GM21737 (cell line): ENCODE measurements at regions not wholly inside any gene's neighbourhood (a gene's known extent, or its start where the extent isn't known, plus 50 kb on each side); places are given as distances from the start of the nearest gene placed in this dataset.

Experiments used
- ATAC-seq: cut with Tn5 transposase; IDR thresholded peaks from one replicate; pipeline ENCODE4 v1.9.1; 2021; ENCODE audit warnings: mild to moderate bottlenecking, moderate library complexity; ENCODE audit not compliant: unreplicated experiment

DNA sequence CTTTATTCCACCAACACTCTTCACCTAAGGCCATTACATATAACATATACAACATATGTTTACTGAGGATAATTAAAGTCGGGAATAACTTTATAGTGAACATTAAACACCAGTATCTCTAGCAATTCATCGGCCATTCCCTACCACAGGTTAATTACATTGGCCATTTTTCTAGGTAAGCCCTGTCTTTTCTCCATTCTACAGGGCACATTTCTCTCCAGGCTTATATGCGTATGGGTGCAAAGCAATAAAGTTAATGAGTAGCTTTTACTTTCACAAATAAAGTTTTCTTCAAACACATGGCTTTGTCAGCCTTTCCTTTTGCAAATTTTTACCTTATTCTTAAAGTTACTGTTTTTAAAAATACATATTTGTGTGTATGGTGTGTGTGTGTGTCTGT, 111.9 kb upstream of the IQCM start:
- ATAC-seq, result no peak

DNA sequence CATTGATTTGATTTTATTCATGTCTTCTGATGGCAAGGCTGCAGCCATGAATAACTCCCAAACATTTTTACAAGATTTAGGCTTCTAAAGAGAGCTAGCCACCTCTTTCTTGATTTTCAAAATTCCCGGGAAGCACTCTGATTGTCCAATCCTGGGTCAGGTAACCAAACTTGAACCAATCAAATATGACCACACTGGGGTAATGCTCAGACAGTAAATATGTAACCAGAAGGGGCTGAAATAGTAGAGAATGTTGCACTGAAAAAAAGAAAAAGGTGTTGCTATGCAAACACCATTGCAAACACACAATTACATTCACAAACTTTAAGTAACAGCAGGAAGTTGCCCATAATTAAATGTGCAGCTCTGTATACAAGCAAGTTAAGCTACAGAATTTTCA, 112.9 kb upstream of the IQCM start:
- ATAC-seq, result no peak

DNA sequence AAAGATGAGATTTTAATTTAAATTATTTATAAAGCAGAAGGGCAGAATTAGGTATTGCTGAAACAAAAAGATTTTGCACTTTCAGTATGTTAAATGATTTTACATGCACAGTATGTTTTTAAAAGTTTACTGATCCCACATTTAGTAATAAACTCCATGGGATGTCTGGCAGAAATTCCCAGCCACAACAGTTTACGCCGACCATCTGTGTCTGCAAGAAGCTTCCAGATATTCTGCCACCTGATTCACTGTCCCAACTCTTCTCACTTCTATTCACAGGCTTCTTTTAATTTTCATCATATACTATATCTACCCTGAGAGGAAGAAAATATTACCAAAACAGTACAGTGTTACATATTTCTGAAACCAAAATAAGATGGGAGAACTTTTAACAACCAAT, 115.8 kb upstream of the IQCM start:
- ATAC-seq, result no peak

DNA sequence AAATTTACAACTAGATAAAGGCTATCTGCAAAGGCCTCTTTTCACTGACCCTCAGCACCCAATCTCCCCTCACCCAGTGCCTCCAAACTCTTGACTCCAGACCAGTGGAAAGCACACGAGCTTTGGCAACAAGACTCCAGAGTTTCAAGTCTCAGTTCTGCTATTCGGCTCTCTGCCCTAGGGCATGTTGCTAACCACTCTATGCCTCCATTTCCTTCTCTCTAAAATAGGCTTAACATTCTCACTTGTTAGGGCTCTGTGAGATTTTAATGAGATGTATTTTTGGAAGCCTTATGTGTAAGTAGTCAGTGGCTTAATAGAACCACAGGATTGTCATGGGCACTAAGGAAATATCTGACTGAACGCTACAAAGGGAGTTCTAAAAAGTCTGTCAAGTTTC, 116.5 kb upstream of the IQCM start:
- no peak for ATAC-seq

DNA sequence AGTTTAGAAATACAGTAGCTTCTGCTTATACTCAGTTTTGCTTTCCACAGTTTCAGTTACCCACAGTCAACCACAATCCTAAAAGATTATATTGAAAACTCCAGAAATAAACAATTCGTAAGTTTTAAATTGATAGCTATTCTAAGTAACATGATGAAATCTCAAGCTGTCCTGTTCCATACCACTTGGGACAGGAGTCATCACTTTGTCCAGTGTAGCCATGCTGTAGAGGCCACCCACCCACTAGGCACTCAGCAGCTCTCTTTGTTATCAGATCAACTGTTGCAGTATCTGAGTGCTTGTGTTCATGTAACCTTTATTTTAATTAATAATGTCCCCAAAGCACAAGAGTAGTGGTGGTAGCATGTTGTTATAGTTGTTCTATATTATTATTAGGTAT, 117.5 kb upstream of the IQCM start:
- ATAC-seq, result no peak

DNA sequence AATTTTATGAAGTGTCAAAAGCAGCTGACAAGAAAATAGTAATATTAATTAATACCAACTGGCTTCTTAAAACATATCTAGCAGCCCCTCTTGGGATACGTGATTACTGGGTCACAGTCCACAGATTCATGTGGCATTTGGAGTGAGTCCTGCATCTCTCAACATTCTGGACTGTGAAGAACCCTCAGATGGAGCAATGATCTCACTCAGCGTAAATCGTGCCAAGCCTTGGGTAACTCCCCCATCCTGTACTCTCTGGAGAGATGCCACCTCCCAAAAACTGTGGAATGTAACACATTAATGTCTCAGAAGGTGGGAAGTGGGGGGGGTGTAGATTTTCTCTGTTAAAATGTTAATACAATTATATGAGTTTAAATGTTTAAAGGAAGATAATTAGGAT, 118.2 kb upstream of the IQCM start:
- ATAC-seq, result no peak

DNA sequence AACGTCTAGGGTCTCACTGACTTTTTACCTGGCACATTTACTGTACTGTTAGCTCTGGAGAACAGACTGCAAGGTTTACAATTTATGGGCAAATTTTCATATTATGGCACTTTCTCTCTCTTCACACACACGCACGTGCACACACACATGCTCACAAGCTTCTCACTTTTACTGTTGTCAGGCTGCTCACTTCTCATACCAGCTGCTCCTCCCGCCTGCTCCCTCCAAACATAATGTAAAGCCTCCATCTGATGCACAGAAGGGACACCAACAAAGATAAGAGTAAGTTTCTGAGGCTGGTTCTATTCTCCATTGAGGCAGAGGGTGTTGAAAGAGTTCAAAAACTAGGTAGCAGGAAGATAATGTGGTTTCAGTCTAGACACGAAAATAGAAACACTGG, 128.9 kb upstream of the DCLK2 start:
- no peak for ATAC-seq

DNA sequence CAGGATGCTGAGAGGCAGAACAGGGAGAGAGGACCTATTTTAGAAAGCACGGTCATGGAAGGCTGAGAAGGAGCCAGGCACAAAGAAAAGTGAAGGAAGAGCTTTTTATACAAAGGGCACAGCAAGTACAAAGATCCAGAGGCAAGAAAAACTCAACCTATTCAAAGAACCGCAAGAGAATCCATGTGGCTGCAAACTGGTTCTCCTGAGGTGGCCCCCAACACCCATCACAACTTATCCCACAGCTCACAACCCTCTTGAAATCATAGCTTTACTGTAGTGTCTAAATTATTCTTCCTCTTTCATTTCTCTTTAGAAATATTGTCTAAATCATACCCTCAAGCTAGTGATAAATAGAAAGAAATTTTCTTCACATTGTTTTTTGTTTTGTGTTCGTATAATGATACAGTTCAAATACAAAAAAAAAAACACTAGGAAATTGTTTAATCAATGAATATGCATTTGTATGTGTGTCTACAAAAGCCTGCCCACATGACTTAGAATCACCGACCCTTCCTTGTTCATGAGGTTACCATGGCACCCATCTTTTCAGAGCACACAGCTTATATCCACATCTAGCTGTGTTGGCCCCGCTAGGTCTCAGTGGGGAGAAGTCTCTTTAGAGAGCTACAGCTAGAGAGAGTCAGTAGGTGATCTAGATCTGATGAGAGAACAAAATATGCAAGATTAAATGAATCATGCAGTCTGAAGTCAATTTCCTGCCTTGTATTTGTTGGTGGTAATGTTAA, 126.9 kb upstream of the DCLK2 start:
- ATAC-seq, result no peak

DNA sequence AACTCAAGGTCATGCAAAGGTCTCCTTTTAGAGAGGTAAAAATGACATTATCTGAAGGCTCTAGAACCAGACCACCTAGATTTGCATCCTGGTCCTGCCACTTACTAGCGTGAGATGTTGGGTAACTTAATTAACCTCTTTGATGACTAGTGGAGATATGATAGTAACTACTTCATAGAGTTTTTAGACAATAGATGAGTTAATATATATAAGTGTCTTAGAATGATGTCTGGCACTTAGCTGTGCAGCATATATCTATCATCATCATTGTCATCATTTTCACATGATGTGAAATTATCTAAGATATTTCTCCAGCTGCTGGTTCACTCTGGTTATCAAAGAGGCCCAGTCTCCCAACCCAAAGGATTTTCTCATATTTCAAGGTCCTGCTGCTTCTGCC, 126.1 kb upstream of the DCLK2 start:
- ATAC-seq, result no peak

DNA sequence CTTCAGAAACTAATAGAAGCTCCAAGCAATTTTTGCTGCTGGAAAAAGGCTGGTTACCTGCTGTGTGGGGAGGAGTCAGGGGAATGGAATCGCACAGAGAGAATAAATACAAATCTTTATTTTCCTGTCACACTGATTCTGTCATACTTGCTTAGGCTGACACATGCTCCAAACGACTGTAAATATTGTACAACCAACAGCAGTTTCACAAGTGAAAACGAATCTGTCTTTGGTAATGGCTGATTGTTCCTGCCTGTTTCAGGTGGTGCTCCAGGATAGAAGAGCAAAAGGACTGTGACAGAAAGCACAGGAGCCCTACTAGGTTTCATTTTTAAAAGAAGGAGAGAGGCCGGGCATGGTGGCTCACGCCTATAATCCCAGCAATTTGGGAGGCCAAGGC, 125.5 kb upstream of the DCLK2 start:
- no peak for ATAC-seq

DNA sequence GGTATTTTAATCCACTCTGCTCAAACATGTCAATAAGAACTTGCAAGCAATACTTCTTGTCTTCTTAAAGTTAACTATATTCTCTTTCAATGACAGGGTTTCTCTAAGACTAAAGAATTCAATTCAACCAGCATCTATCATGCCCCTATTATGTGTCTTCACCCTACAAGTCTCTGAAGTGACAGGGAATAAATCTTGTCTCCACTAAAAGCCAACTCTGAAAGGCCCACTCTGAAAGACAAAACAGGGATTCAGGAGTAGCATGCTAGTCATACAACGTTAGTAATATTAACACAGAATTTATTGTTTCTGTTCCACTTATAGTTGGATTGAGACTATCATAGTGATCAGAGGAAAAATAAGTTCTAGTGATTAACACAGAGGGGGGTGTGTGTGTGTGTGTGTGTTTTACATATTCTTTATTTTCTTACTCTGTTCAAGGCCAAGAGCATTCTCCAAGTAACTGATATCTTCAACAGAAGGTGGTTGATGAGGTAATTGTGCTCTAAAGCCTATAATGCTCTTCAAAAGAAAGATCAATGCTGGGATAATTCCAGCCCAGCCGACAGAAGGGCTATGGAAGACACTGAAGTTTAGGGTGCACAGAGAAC, 122.4 kb upstream of the DCLK2 start:
- ATAC-seq, result no peak

DNA sequence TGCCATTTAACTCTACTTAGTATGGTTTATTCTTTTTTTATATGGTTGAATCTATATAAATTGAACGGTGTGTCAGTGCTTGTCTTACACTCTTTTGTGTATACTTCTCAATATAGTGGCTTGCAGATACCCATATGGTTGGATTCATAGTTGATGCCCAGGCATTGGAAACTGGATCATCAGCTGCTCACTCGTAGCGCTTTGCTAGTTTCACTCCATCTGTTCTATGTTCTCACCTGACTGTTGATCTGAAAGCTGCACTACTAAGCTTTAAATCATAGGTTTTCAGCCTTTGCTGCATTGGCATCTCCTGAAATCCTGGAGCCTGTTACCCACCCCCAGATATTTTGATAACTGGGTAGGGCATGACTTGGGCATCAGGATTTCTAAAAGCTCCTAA, 121.6 kb upstream of the DCLK2 start:
- ATAC-seq, result no peak

DNA sequence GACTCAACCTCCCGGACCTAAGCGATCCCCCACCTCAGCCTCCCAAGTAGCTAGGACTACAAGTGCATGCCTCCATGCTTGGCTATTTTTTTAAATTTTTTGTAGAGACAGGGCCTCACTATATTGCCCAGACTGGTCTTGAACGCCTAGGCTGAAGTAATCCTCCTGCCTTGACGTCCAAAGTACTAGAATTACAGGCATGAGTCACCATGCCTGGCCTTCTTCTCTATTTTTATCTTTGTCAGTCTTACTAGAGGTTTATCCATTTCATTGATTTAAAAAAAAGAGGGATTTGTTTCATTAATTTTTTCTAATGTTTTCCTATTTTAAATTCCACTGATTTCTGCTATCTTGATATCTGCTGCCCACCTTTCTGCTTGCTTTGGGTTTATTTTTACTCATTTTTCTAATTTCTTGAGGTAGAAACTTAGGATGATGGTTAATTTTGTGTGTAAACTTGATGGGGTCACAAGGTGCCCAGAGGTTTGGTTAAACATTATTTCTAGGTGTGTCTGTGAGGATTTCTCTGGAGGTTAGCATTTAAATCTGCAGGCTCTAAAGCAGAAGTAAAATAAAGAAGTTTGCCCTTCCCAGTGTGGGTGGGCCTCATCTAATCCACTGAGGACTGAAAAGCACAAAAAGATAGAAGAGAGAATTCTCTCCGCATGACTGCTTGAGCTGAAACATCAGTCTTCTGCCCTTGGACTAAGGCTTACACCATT, 116.2 kb upstream of the DCLK2 start:
- no peak for ATAC-seq

DNA sequence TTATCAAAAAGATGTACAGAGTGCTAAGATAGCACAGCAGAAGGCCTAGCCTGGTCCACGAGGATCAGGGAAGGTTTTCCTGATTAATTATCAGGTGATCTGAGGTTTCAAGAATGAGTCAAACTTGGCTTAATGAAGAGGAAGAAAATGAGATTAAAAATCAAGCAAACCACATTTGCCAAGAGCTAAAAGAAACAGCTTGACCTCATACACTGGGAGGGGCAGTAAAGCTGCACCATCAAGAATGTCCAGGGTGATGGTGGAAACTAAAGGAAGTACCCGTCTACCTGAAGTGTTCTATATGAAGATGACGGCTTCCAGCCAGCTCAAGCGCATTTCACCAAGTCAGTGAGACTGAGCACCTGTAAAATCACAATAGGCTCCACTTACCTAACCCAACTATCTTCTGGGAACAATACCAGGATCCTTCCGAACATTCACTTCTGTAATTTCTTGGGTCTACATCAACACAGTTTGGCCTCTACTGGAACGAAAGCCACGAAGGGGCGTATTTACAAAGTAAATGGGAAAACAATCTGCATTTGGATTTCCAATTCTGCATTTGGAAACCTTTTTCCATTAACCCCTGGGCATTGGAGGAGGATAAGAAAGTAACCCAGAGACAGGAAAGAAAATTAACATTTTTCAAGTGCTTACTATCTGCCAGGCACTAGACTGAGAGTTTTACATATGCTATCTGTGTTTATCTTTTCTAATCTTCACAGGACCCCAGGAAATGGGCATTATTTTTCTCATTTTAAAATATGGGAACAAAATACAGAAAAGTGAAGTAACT, 114.0 kb upstream of the DCLK2 start:
- no peak for ATAC-seq

DNA sequence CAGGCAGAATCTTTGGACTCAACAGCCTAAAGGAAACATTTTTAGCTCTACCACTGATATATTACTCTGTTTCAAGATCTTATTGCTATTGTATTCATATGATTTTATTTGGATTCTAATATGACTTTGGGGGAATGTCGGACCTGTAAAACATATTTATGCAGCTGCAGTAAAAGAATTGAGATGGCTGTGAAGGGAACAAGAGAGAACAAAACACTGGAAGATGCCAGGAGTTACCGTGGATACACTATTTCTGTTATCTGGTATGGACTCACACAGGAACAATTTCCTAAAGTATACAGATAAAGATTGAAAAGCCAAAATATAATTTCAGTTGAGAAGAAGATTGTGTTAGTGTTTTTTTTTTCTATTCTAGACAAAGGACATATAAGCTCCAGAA, 113.0 kb upstream of the DCLK2 start:
- no peak for ATAC-seq

DNA sequence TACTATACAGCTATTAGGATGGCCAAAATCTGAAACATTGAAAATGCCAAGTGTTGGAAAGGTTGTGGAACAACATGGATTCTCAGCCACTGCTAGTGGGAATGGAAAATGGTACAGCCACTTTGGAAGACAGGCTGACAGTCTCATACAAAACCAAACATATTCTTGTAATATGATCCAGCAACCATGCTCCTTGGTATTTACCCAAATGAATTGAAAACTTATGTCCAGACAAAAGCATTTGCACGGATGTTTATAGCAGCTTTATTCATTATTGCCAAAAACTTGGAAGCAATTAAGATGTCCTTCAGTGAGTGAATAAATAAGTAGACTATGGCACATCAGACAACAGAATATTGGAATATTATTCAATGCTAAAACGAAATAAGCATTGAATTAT, 105.8 kb upstream of the DCLK2 start:
- ATAC-seq, result no peak

DNA sequence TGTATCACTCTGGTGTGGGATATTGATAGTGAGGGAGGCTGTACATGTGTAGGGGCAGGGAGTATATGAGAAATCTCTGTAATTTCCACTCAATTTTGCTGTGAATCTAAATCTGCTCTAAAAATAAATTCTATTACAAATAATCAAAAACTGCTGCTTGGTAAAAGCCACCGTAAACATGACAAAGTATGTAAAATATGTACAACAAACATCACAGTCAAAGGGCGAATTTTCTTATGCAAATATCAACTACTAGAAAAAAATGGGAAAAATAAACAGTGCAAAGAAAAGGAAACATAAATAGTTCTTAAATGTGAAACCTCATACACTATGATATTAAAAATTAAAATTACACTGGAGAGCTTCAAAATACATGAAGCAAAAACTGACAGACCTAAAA, 105.1 kb upstream of the DCLK2 start:
- no peak for ATAC-seq

DNA sequence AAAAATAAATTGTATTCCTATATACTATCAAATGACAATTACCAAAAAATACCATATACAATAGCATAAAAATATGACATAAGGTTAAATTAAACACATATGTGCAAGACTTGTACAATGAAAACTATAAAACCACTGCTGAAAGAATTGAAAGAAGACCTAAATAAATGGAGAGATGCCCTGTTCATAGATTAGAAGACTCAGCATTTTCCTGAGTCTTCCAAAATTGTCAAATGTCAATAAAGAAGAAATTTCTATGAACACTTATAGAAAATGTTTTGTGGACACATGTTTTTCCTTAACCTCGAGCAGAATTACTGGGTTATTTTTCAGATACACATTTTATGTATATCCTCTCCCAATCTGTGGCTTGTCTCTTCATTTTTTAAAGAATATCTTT, 103.1 kb upstream of the DCLK2 start:
- no peak for ATAC-seq

DNA sequence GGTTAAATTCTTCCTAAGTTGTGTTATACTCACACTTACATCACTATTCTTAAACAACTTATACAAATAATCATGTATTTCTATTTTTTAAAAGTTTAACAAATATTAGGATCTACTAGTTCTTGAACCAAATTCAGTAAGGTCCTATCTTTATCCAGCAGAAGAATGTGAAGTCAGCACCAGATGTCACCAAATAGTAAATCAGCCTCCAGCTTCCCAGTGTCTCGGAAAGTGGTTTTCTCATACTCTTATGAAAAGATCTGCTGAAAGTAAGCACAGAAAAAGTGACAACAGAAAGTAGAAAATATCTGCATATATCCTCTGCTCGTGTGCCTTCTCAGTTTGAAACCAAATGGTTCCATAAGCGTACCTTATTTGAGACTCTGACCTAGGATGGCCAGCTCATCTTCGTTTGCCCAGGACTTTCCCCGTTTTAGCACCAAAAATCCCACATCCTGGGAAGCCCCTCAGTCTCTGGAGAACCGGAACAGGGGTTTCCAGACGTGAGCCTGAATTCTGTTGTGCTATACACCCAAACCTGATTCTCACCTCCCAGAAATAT, 98.0 kb upstream of the DCLK2 start:
- ATAC-seq, result no peak

DNA sequence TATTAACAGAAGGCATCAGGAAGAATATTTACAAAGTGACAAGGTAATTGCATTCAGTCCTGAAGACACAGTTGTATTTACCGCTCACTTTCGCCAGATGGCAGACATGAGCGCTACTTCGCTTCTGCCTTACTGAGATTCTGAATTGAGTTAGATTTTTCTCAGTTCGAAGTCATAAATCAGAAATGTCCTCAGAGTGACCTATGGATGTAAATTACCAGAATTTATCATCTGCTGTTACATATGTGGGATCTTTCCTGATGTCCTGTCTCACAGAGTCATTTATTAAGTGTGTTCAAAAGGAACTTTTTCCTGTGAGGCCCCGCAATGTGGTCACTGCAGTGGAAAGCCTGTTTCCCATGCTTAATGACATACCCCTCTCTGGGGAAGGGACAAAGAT, 97.3 kb upstream of the DCLK2 start:
- peak; percentile 88 for ATAC-seq

DNA sequence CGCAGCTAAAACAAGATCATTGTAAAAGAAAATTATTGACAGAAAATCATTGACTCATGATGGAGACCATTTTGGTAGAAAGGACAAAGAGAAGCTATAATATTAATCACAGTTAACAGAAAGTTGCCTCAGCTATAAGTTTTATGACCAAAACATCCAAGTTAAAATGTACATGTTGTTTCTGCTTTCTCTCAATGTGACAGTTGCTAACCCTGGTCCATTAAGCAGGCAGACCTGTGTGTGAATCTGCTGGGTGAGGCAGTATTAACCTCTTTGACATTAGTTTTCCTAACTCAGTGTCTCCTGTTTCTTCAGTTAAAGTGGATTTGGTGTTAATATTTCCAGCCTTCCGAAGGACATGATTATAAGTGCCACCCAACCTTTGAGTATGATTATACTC, 94.8 kb upstream of the DCLK2 start:
- ATAC-seq, result no peak
